Neuronal stem cell (in vitro differentiated cells): ENCODE measurements at regions not wholly inside any gene's neighbourhood (a gene's known extent, or its start where the extent isn't known, plus 50 kb on each side); places are given as distances from the start of the nearest gene placed in this dataset.

Source experiments
- DNase-seq: peaks from one replicate; pipeline ENCODE4 v3.0.0-alpha.2; 2013; ENCODE audit warnings: low spot score
- H2AFZ ChIP-seq: one replicate; pipeline ENCODE4 v1.6.1; 2013; ENCODE audit warnings: mild to moderate bottlenecking, low read length, inconsistent platforms
- H2AK5ac ChIP-seq: 2 replicates; pipeline ENCODE4 v1.6.1; 2013; ENCODE audit warnings: low read depth, mild to moderate bottlenecking, inconsistent platforms, low read length, moderate library complexity, mixed read lengths
- H2BK120ac ChIP-seq: 2 replicates; pipeline ENCODE4 v1.6.1; 2013; ENCODE audit warnings: low read depth, mild to moderate bottlenecking, inconsistent platforms, low read length, moderate library complexity, mixed read lengths
- H2BK12ac ChIP-seq: one replicate; pipeline ENCODE4 v1.6.1; 2013; ENCODE audit warnings: low read length, inconsistent platforms
- H2BK15ac ChIP-seq: 2 replicates; pipeline ENCODE4 v1.6.1; 2013; ENCODE audit warnings: mild to moderate bottlenecking, low read length, inconsistent platforms, mixed read lengths
- H2BK5ac ChIP-seq: one replicate; pipeline ENCODE4 v1.6.1; 2013; ENCODE audit warnings: inconsistent platforms, mild to moderate bottlenecking, low read length, moderate library complexity
- H3K14ac ChIP-seq: one replicate; pipeline ENCODE4 v1.6.1; 2013; ENCODE audit warnings: low read length, inconsistent platforms
- H3K18ac ChIP-seq: 2 replicates; pipeline ENCODE4 v1.6.1; 2013; ENCODE audit warnings: low read length, inconsistent platforms
- H3K23ac ChIP-seq: 2 replicates; pipeline ENCODE4 v1.6.1; 2013; ENCODE audit warnings: low read depth, mild to moderate bottlenecking, mixed read lengths, low read length, inconsistent platforms; ENCODE audit not compliant: poor library complexity
- H3K27ac ChIP-seq: replicated peaks from 3 replicates; pipeline ENCODE4 v1.5.1; 2013; ENCODE audit warnings: low read length, inconsistent platforms
- H3K27me3 ChIP-seq, 3 experiments: 2 replicates each; pipeline ENCODE4 v1.6.1; 2013; ENCODE audit warnings: low read length in 3 of 3, mild to moderate bottlenecking in 2 of 3, inconsistent platforms in 1 of 3, low read depth in 1 of 3, mixed read lengths in 1 of 3, moderate library complexity in 1 of 3; ENCODE audit not compliant: control insufficient read depth in 3 of 3, insufficient read depth in 3 of 3
- H3K36me3 ChIP-seq, 2 donors: replicated peaks in 1 of 2; 2 replicates each; pipeline ENCODE4 v1.6.1; 2013; ENCODE audit warnings: low read length in 2 of 2; ENCODE audit not compliant: control insufficient read depth in 2 of 2, insufficient read depth in 2 of 2
- H3K4ac ChIP-seq: 2 replicates; pipeline ENCODE4 v1.6.1; 2013; ENCODE audit warnings: inconsistent platforms, mild to moderate bottlenecking, low read length, moderate library complexity
- H3K4me1 ChIP-seq, 2 donors: 1 replicate in 1 of 2; 2 replicates in 1 of 2; pipeline ENCODE4 v1.6.1; 2013; ENCODE audit warnings: low read length in 2 of 2, low read depth in 1 of 2; ENCODE audit not compliant: control insufficient read depth in 2 of 2, insufficient read depth in 1 of 2
- H3K4me2 ChIP-seq: one replicate; pipeline ENCODE4 v1.6.1; 2013; ENCODE audit warnings: mild to moderate bottlenecking, low read length, inconsistent platforms; ENCODE audit not compliant: insufficient read depth, poor library complexity, severe bottlenecking
- H3K4me3 ChIP-seq, 2 donors: 2 replicates each; pipeline ENCODE4 v1.5.1; 2013; ENCODE audit warnings: low read length in 2 of 2, mild to moderate bottlenecking in 2 of 2, inconsistent platforms in 1 of 2, moderate library complexity in 1 of 2
- H3K79me1 ChIP-seq: one replicate; pipeline ENCODE4 v1.6.1; 2013; ENCODE audit warnings: low read depth, mild to moderate bottlenecking, inconsistent platforms, low read length, moderate library complexity
- H3K9ac ChIP-seq: one replicate; pipeline ENCODE4 v1.6.1; 2013; ENCODE audit warnings: mild to moderate bottlenecking, low read depth, low read length, inconsistent platforms; ENCODE audit not compliant: poor library complexity
- H3K9me3 ChIP-seq, 2 donors: replicated peaks in 1 of 2; 2 replicates each; pipeline versions ENCODE3 to v1.6.1; 2013; ENCODE audit warnings: low read length in 2 of 2, mild to moderate bottlenecking in 2 of 2, inconsistent platforms in 1 of 2, low read depth in 1 of 2, mixed read lengths in 1 of 2, moderate library complexity in 1 of 2; ENCODE audit not compliant: control insufficient read depth in 2 of 2, insufficient read depth in 1 of 2
- H4K8ac ChIP-seq: one replicate; pipeline ENCODE4 v1.6.1; 2013; ENCODE audit warnings: low read depth, mild to moderate bottlenecking, inconsistent platforms, low read length, moderate library complexity
- H4K91ac ChIP-seq: one replicate; pipeline ENCODE4 v1.6.1; 2013; ENCODE audit warnings: low read length, low read depth, mild to moderate bottlenecking, inconsistent platforms; ENCODE audit not compliant: poor library complexity
- WGBS, 2 donors: extraction: QIAGEN DNeasy Blood & Tissue Kit; methylation state at CpG; one replicate each; pipeline ENCODE4 v1.1.7; 2013; ENCODE audit warnings: missing lambda C conversion rate in 2 of 2, mixed read lengths in 1 of 2; ENCODE audit not compliant: insufficient read length in 2 of 2, insufficient replicate concordance in 1 of 2; ENCODE audit errors: extremely low coverage in 2 of 2; 5-methylcytosine and 5-hydroxymethylcytosine counted together

DNA sequence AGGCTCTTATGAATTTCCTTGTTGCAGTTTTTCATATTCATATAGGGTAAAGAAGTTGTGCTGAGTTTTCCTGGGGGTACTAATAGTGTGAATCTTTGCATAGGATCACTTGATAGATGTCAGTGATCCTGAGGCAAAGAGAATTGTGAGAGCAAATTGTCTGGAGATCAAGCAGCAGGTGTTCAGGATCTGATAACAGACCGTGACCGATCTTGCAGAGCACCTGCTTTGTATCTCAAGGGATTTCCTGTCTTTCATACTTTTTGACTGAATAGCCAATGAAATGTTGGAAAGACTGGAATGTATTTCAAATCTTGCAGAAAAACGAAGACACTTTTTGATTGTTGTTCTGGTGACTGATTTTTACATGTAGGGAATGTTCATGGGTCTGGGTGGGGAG lies 914.5 kb downstream of the STIM2 start:
- no peak overlapping the region for H2BK120ac ChIP-seq
- no peaks in the 10 kb centered on the region for H3K79me1 ChIP-seq
- no peak overlapping the region for H4K8ac ChIP-seq
- no peak overlapping the region for H2BK15ac ChIP-seq
- H3K4me2 ChIP-seq, result no peak overlapping the region
- no peak overlapping the region for H2BK12ac ChIP-seq
- no peak overlapping the region for H2AK5ac ChIP-seq
- no peak overlapping the region for H3K4me3 ChIP-seq
- no peak overlapping the region for H3K9ac ChIP-seq
- H3K4ac ChIP-seq, result no peak overlapping the region
- no peak overlapping the region for H2BK5ac ChIP-seq
- H3K14ac ChIP-seq, result no peak overlapping the region
- H3K23ac ChIP-seq, result no peak overlapping the region
- H3K18ac ChIP-seq, result no peak overlapping the region
- no peaks in the 10 kb centered on the region for H3K27me3 ChIP-seq
- peaks cover 0 to 3% of the 10 kb centered on the region in 2 donors for H3K9me3 ChIP-seq
- H3K4me1 ChIP-seq, result no peaks in the 10 kb centered on the region
- H4K91ac ChIP-seq, result no peak overlapping the region
- WGBS, 2 donors, result no CpG with 5 or more reads among the region's 3 CpGs
- no peak overlapping the region for H3K27ac ChIP-seq
- no peak for DNase-seq
- no peak overlapping the region for H2AFZ ChIP-seq
- H3K36me3 ChIP-seq, result no peaks in the 10 kb centered on the region

DNA sequence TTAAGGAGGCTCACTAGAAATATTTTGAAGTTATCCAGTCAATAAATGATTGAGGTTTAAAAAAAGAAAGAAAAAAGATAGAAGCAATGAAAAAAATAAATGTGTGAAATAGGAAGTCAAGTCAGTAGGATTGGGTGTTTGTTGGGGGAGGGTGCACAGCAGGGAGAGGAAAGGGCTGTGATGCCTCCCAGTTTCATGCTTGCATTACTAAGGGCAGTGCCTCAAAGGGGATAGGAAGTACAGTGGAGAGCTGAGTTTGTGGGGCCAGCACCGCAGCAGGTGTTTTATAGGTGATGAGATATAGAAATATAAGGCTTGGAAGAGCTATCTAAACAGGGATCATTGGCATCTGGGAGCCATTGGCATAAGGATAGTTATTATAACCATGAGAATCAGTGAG lies 919.2 kb downstream of the STIM2 start:
- Histone ChIP-seq H3K27me3 (no peaks in the 10 kb centered on the region), H3K27ac (no peak overlapping the region), H3K9ac (no peak overlapping the region), H3K23ac (no peak overlapping the region), H3K4me2 (no peak overlapping the region), H2BK12ac (no peak overlapping the region), H2AK5ac (no peak overlapping the region), H3K4me3 (no peak overlapping the region), H2BK5ac (no peak overlapping the region), H3K4me1 (no peaks in the 10 kb centered on the region), H4K8ac (no peak overlapping the region), H2AFZ (no peak overlapping the region), H3K4ac (no peak overlapping the region), H3K18ac (no peak overlapping the region), H4K91ac (no peak overlapping the region), H2BK15ac (no peak overlapping the region), H2BK120ac (no peak overlapping the region), H3K79me1 (no peaks in the 10 kb centered on the region), H3K14ac (no peak overlapping the region), H3K36me3 (no peaks in the 10 kb centered on the region), H3K9me3 (peaks cover 0 to 1% of the 10 kb centered on the region in 2 donors)
- no peak for DNase-seq
- WGBS, 2 donors, result no CpG with 5 or more reads among the region's 1 CpG

DNA sequence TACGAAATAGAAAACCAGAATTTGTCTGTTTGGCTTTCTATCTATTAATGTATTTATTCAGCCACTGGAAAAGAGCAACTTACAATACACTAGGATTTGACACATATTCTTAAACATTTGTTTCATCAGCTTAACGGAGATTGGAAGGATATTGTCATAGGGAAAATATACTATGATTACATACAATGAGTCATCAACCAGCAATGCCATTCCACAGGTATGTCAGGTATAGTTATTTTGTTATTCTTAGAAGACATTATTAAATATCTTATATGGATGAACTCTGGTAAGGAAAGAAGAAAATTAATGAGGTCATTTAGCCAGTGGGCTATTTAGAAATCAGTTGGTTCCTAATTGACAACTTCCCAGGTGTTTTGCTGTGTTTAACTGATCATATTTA lies 926.6 kb downstream of the STIM2 start:
- Histone ChIP-seq H2AK5ac (no peak overlapping the region), H3K23ac (no peak overlapping the region), H4K8ac (no peak overlapping the region), H3K4me1 (no peaks in the 10 kb centered on the region), H3K27ac (no peak overlapping the region), H2BK120ac (no peak overlapping the region), H3K14ac (no peak overlapping the region), H2BK15ac (no peak overlapping the region), H3K36me3 (no peaks in the 10 kb centered on the region), H2BK5ac (no peak overlapping the region), H2BK12ac (no peak overlapping the region), H3K18ac (no peak overlapping the region), H3K4me2 (no peak overlapping the region), H3K4me3 (no peak overlapping the region), H3K9me3 (no peaks in the 10 kb centered on the region), H3K79me1 (no peaks in the 10 kb centered on the region), H4K91ac (no peak overlapping the region), H3K9ac (no peak overlapping the region), H3K4ac (no peak overlapping the region), H3K27me3 (no peaks in the 10 kb centered on the region), H2AFZ (no peak overlapping the region)
- no peak for DNase-seq
- no CpG with 5 or more reads among the region's 2 CpGs for WGBS, 2 donors

DNA sequence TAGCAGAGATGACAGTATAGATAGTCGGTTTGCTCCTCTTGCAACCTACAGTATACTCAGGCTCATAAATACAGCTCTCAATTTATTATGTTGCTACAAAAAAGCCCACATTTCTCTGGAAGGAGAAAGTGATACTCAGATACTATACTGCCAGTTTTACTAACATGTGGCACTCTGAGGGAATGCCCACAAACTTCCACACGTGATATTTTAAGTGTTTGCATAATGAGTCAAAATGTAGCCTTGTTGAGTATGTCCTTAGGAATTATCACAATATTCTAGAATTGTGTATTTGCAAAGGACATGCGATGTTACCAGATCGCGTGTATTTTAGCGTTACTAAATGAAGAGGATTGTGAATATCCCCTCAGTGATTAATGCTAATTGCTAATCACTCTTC lies 929.1 kb downstream of the STIM2 start:
- H3K36me3 ChIP-seq, result no peaks in the 10 kb centered on the region
- H2BK15ac ChIP-seq, result no peak overlapping the region
- no peaks in the 10 kb centered on the region for H3K4me1 ChIP-seq
- H3K27ac ChIP-seq, result no peak overlapping the region
- no peak overlapping the region for H3K9ac ChIP-seq
- no peaks in the 10 kb centered on the region for H3K27me3 ChIP-seq
- no CpG with 5 or more reads among the region's 6 CpGs for WGBS, 2 donors
- H3K79me1 ChIP-seq, result no peaks in the 10 kb centered on the region
- no peak for DNase-seq
- H2AFZ ChIP-seq, result no peak overlapping the region
- no peak overlapping the region for H3K14ac ChIP-seq
- no peak overlapping the region for H4K8ac ChIP-seq
- H2BK5ac ChIP-seq, result no peak overlapping the region
- H2BK120ac ChIP-seq, result no peak overlapping the region
- H2BK12ac ChIP-seq, result no peak overlapping the region
- H3K9me3 ChIP-seq, result no peaks in the 10 kb centered on the region
- H3K4me2 ChIP-seq, result no peak overlapping the region
- no peak overlapping the region for H3K4me3 ChIP-seq
- H3K23ac ChIP-seq, result no peak overlapping the region
- H3K18ac ChIP-seq, result no peak overlapping the region
- no peak overlapping the region for H4K91ac ChIP-seq
- H2AK5ac ChIP-seq, result no peak overlapping the region
- no peak overlapping the region for H3K4ac ChIP-seq
